PFSK-1 (cell line): ENCODE measurements at regions not wholly inside any gene's neighbourhood (a gene's known extent, or its start where the extent isn't known, plus 50 kb on each side); places are given as distances from the start of the nearest gene placed in this dataset.

Experiments used
- FOXP2 ChIP-seq: optimal IDR thresholded peaks from 2 replicates; pipeline ENCODE3; 2011; ENCODE audit warnings: borderline replicate concordance, control low read depth, inconsistent platforms; ENCODE audit not compliant: insufficient read depth; ENCODE audit errors: extremely low read length, extremely low read depth
- POLR2AphosphoS5 ChIP-seq: IDR thresholded peaks from 2 replicates; pipeline ENCODE4 v1.6.1; 2012; ENCODE audit warnings: low read depth, mild to moderate bottlenecking, control low read depth, low read length, moderate library complexity
- SIN3A ChIP-seq: IDR thresholded peaks from 2 replicates; pipeline ENCODE4 v1.6.1; 2012; ENCODE audit warnings: mild to moderate bottlenecking, low read length, moderate library complexity, borderline replicate concordance; ENCODE audit not compliant: insufficient read depth
- TAF1 ChIP-seq: IDR thresholded peaks from 2 replicates; pipeline ENCODE4 v1.6.1; 2012; ENCODE audit warnings: low read length, control low read depth, borderline replicate concordance; ENCODE audit not compliant: insufficient read depth
- TF ChIP-seq, protein P1 (sequence below), 2 experiments: IDR thresholded peaks; 2 replicates each; pipeline versions ENCODE4 v1.6.1 to v1.8.0; 2011 to 2012; ENCODE audit warnings: low read depth in 2 of 2, low read length in 2 of 2, control low read depth in 1 of 2, inconsistent platforms in 1 of 2, mild to moderate bottlenecking in 1 of 2, moderate library complexity in 1 of 2; ENCODE audit not compliant: insufficient read depth in 1 of 2

DNA sequence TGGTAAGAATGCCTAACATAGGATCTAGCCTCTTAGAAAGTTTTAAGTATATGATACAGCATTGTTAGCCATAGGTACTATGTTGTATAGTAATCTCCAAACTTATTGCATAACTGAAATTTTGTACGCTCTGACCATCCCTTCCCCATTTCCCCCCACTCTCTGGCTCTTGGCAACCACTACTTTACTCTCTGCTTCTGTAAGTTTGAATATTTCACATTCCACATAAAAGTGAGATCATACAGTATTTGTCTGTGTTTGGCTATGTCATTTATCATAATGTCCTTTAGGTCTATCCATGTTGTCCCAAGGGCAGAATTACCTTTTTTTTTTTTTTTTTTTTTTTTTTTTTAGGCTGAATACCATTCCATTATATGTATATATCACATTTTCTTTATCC lies 396.9 kb downstream of the DLEU7 start:
- TF ChIP-seq SIN3A (no peak), TAF1 (no peak), FOXP2 (no peak), POLR2AphosphoS5 (no peak)
- TF ChIP-seq, protein P1, sequence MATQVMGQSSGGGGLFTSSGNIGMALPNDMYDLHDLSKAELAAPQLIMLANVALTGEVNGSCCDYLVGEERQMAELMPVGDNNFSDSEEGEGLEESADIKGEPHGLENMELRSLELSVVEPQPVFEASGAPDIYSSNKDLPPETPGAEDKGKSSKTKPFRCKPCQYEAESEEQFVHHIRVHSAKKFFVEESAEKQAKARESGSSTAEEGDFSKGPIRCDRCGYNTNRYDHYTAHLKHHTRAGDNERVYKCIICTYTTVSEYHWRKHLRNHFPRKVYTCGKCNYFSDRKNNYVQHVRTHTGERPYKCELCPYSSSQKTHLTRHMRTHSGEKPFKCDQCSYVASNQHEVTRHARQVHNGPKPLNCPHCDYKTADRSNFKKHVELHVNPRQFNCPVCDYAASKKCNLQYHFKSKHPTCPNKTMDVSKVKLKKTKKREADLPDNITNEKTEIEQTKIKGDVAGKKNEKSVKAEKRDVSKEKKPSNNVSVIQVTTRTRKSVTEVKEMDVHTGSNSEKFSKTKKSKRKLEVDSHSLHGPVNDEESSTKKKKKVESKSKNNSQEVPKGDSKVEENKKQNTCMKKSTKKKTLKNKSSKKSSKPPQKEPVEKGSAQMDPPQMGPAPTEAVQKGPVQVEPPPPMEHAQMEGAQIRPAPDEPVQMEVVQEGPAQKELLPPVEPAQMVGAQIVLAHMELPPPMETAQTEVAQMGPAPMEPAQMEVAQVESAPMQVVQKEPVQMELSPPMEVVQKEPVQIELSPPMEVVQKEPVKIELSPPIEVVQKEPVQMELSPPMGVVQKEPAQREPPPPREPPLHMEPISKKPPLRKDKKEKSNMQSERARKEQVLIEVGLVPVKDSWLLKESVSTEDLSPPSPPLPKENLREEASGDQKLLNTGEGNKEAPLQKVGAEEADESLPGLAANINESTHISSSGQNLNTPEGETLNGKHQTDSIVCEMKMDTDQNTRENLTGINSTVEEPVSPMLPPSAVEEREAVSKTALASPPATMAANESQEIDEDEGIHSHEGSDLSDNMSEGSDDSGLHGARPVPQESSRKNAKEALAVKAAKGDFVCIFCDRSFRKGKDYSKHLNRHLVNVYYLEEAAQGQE (IDR thresholded peaks at IDR 0.05; ENCODE audit: insufficient read depth in 1 of 2, low read depth in 2 of 2, low read length in 2 of 2) = no peak

DNA sequence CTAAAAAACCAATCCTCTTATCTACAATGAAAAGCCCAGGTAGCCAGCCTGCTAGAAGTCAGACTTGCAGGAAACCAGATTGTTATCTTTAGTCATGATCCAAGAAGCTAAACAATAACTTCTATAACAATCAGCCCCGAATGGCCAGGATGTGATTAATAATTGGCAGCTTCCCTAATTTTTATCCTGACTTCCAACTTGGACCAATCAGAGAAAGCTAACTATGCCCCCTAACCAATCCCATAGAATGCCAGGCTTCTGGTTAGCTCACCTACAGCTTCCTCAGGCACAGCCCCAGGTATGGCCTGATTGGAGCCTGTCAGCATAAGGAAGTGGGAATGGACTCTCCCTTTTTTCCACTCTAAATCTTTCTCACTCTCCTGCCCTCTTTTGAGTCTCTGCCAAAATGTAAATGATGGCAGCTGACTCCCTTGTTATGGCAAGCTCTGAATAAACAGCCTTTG lies 394.9 kb downstream of the DLEU7 start:
- TF ChIP-seq FOXP2 = no peak
- TF ChIP-seq TAF1 = no peak
- TF ChIP-seq, protein P1 (IDR thresholded peaks at IDR 0.05; ENCODE audit: insufficient read depth in 1 of 2, low read depth in 2 of 2, low read length in 2 of 2) = no peak
- TF ChIP-seq POLR2AphosphoS5 = no peak
- TF ChIP-seq SIN3A = no peak

DNA sequence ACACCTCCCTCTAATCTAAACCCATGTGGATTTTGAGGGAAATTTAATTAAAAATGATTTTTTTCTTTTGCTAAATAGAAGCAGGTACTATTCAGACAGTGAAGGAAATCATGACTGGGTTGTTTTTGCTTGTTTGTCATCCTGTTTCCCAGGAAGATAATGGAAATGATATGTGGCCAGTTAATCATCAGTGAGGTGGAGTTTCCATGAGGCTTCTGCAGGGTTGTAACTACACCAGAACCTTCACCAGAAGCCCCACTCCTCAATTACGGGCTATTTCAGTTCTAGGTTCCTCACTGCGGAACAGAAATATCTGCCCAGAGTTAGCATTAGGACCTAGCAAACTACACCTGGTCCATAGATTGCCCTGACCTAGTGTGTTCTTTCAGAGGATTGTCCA lies 394.0 kb downstream of the DLEU7 start:
- TF ChIP-seq, protein P1 (IDR thresholded peaks at IDR 0.05; ENCODE audit: insufficient read depth in 1 of 2, low read depth in 2 of 2, low read length in 2 of 2) = no peak
- TF ChIP-seq TAF1 = no peak
- no peak for TF ChIP-seq POLR2AphosphoS5

DNA sequence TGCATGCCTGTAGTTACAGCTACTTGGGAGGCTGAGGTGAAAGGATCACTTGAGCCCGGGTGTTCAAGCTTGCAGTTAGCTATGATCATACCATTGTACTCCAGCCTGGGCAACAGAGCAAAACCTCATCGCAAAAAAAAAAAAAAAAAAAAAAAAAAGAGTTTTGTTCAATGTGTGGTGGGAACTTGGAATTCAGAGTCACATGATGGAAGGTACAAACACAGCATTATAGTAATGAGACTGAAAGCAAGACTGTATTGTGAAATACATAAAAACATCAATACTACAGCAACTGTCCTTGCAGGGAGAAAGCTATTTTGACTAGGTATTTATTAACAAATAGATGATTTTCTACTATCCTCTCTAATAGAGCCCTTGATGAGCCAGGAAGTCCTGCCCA lies 393.2 kb downstream of the DLEU7 start:
- TF ChIP-seq SIN3A = no peak
- TF ChIP-seq TAF1 = no peak
- TF ChIP-seq, protein P1 (IDR thresholded peaks at IDR 0.05; ENCODE audit: insufficient read depth in 1 of 2, low read depth in 2 of 2, low read length in 2 of 2) = no peak
- TF ChIP-seq FOXP2 = no peak
- no peak for TF ChIP-seq POLR2AphosphoS5

DNA sequence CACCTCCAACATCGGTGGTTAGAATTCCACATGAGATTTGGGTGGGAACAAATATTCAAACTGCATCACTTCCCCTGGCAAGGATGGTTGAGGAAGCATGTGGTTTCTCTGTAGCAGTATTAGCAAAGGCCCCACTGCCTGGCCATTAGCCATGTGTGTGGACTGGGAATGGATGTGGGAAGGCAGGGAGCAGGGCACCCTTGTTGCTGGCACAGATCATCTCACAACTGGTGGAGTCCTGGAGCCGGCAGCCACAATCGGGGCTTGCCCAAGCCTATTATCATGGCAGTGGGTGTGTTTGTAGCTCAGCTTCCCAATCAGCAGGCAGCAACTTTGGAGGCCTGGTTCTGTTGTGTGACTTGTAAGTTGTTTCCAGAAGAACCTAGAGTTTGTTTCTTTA lies 391.9 kb downstream of the DLEU7 start:
- TF ChIP-seq, protein P1 (IDR thresholded peaks at IDR 0.05; ENCODE audit: insufficient read depth in 1 of 2, low read depth in 2 of 2, low read length in 2 of 2) = no peak
- TF ChIP-seq FOXP2 (no peak), TAF1 (no peak), POLR2AphosphoS5 (no peak), SIN3A (no peak)
